Activated T-helper 1 cell treated with anti-CD3 and anti-CD28 coated beads, Interleukin-12 subunit alpha, Interleukin-12 subunit beta, Interleukin-2, Interleukin-4 antibody, amounts not matched to agents 30 ng/mL and 10 ng/mL and 1 ng/mL, durations not matched to agents 14 hours and 24 hours and 36 hours (primary cell): ENCODE measurements at regions not wholly inside any gene's neighbourhood (a gene's known extent, or its start where the extent isn't known, plus 50 kb on each side); places are given as distances from the start of the nearest gene placed in this dataset.
"Not testable (repeated sequence)": the region's sequence is repeated elsewhere in the genome, so short reads cannot be mapped to it uniquely, and the experiment has no call there.

Experiments used
- DNase-seq: peaks from one replicate; pipeline ENCODE4 v3.0.0; 2021; ENCODE audit warnings: low spot score
- H3K27ac Mint-ChIP-seq: one replicate; pipeline ENCODE4 v1.8.0; 2021; ENCODE audit warnings: mild to moderate bottlenecking, mixed read lengths
- H3K27me3 Mint-ChIP-seq: one replicate; pipeline ENCODE4 v1.8.0; 2022; ENCODE audit warnings: mild to moderate bottlenecking, moderate library complexity, mixed read lengths; ENCODE audit not compliant: insufficient read depth
- H3K36me3 Mint-ChIP-seq: one replicate; pipeline ENCODE4 v1.8.0; 2021; ENCODE audit warnings: low read depth, mixed read lengths
- H3K4me1 Mint-ChIP-seq: one replicate; pipeline ENCODE4 v1.8.0; 2021; ENCODE audit warnings: low read depth, mixed read lengths
- H3K4me3 Mint-ChIP-seq: one replicate; pipeline ENCODE4 v1.8.0; 2021; ENCODE audit warnings: mild to moderate bottlenecking, moderate library complexity, mixed read lengths
- H3K9me3 Mint-ChIP-seq: one replicate; pipeline ENCODE4 v1.8.0; 2021; ENCODE audit warnings: mixed read lengths
- intact Hi-C: fragments of 100-400 bp; cut with micrococcal nuclease; formaldehyde crosslinking; loops from one replicate; pipeline ENCODE4 v1.15.1; 2024

DNA sequence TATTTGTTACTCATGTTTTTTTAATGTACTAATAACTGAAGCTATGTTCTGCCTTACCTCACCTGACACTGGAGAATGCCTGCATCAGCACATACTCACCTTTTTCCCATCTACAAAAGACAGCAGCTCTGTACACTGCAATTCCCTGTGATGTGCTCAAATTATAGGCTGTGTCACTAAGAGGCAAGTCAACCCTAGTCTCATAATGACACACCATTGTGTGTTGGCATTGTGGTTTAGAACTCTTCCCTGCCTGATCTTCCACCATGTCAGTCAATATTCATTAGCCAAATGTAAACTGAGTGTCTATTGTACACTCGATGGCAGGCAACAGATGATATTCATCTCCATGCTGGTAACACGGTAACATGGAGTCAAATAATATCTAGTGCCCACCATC is 332.1 kb upstream of the TCF4 start:
- DNase-seq: no peak
- Mint-ChIP-seq H3K9me3 (peaks cover 8% of the 10 kb centered on the region), H3K4me3 (no peak overlapping the region), H3K27ac (no peak overlapping the region), H3K27me3 (no peaks in the 10 kb centered on the region), H3K36me3 (no peaks in the 10 kb centered on the region), H3K4me1 (no peaks in the 10 kb centered on the region)
- intact Hi-C loops: no loop called here

DNA sequence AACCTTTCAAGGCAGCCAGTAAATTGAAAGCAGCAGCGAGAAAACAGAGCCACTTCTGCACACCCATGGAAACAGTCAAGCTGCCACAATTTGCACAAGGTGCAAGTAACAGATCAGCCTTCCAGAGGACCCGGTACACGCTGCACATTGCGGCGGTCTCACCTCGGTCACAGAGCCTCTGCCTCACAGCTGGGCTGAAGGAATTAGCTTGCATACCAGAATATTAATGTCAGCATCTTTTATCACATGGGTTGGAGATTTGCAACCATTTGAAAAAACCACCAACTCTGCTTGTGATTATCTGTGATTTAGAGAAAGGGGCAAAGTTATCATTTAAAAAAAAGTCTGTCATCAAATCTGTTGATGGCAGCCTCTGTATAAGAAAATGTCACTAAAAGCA is 330.5 kb upstream of the TCF4 start:
- no peak for DNase-seq
- intact Hi-C loops: no loop called here
- no peaks in the 10 kb centered on the region for H3K27me3 Mint-ChIP-seq
- no peaks in the 10 kb centered on the region for H3K4me1 Mint-ChIP-seq
- H3K9me3 Mint-ChIP-seq: peaks cover 8% of the 10 kb centered on the region
- no peaks in the 10 kb centered on the region for H3K36me3 Mint-ChIP-seq
- H3K4me3 Mint-ChIP-seq: no peak overlapping the region
- no peak overlapping the region for H3K27ac Mint-ChIP-seq

DNA sequence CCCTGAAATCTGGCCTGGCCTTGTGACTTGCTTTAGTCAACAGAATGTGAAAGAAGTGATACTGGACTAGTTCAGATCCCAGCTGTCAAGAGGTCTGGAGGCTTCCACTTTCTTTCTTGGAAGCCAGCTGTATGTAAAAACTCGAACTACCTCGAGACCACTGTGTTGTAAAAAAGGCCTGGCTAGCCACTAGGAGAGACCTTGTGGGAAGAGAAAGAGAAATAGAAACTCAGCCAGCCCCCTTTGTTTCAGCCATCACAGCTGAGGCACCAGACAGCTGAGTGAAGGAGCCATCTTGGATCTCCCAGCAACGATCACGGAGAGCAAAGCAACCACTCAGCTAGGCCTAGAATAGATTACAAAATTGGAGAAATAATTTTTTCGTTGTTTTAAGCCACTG is 324.9 kb upstream of the TCF4 start:
- intact Hi-C loops: no loop called here
- no peaks in the 10 kb centered on the region for H3K36me3 Mint-ChIP-seq
- no peak for DNase-seq
- no peaks in the 10 kb centered on the region for H3K4me1 Mint-ChIP-seq
- peaks cover 8% of the 10 kb centered on the region for H3K9me3 Mint-ChIP-seq
- H3K27me3 Mint-ChIP-seq: no peaks in the 10 kb centered on the region
- H3K4me3 Mint-ChIP-seq: no peak overlapping the region
- no peak overlapping the region for H3K27ac Mint-ChIP-seq

DNA sequence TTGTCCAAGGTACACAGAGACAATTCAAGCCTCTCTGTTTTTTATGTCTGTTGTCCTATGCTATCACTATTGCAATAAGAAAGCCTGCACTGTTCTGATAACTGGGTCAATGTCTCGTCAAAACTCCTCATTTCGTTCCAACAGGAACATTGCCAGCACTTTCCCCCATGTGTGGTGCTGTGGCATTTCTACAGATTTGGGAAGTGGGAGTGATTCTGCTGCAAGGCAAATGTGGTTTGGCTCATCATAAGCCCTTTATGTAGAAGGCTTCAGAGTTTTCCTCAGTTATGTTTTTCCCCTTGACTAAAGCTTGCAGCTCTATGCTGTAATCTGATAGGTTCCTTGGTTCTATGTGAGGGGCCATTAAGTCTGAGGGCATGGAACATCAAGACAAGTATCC is 324.1 kb upstream of the TCF4 start:
- H3K4me3 Mint-ChIP-seq: no peak overlapping the region
- H3K27ac Mint-ChIP-seq: no peak overlapping the region
- intact Hi-C loops: no loop called here
- no peaks in the 10 kb centered on the region for H3K4me1 Mint-ChIP-seq
- no peak for DNase-seq
- H3K27me3 Mint-ChIP-seq: no peaks in the 10 kb centered on the region
- no peaks in the 10 kb centered on the region for H3K36me3 Mint-ChIP-seq
- H3K9me3 Mint-ChIP-seq: peaks cover 4% of the 10 kb centered on the region

DNA sequence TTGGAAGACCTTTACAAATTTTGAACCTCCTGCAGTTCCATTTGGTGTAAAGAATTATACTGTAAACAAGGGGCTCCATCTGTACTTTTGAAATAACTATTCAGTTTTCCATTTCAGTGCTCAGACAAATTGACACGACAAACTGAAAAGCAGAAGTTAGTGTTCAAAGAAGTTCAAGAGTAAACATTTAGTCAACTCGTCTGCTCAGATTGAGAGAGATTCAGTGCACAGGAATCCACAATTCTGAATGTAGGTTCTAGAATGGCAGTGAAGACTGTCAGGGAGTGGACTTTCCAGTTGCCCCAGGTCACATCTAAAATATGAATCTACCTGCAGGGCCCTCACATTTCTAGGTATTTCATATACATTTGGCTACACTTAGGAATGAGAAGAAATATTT is 322.3 kb upstream of the TCF4 start:
- H3K36me3 Mint-ChIP-seq: no peaks in the 10 kb centered on the region
- no peaks in the 10 kb centered on the region for H3K9me3 Mint-ChIP-seq
- H3K4me3 Mint-ChIP-seq: no peak overlapping the region
- H3K27ac Mint-ChIP-seq: no peak overlapping the region
- no peak for DNase-seq
- no peaks in the 10 kb centered on the region for H3K4me1 Mint-ChIP-seq
- no peaks in the 10 kb centered on the region for H3K27me3 Mint-ChIP-seq
- intact Hi-C loops: no loop called here

DNA sequence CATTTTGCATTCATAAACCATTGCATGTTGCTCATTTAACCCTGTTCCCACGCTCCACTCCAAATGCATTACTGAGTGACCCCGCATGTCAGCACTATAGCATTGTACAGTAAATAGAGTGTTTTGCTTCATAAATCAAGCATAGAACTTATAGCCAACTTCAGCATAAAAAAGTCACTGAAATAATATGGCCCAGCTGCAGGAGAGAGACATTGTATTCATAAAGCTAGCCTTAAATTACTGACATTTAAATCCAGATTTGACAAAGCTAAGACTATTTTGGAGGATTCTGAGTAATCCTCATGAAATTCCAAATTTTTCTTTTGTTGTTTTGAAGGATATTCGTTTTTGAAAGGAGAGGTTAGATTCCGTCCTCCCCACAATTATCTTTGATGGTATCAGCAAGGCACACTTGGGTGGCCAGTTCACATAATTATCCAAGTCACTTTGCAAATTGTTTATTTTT is 320.9 kb upstream of the TCF4 start:
- DNase-seq: no peak
- H3K4me1 Mint-ChIP-seq: no peaks in the 10 kb centered on the region
- no peak overlapping the region for H3K27ac Mint-ChIP-seq
- intact Hi-C loops: no loop called here
- H3K36me3 Mint-ChIP-seq: no peaks in the 10 kb centered on the region
- H3K4me3 Mint-ChIP-seq: no peak overlapping the region
- no peaks in the 10 kb centered on the region for H3K9me3 Mint-ChIP-seq
- H3K27me3 Mint-ChIP-seq: no peaks in the 10 kb centered on the region

DNA sequence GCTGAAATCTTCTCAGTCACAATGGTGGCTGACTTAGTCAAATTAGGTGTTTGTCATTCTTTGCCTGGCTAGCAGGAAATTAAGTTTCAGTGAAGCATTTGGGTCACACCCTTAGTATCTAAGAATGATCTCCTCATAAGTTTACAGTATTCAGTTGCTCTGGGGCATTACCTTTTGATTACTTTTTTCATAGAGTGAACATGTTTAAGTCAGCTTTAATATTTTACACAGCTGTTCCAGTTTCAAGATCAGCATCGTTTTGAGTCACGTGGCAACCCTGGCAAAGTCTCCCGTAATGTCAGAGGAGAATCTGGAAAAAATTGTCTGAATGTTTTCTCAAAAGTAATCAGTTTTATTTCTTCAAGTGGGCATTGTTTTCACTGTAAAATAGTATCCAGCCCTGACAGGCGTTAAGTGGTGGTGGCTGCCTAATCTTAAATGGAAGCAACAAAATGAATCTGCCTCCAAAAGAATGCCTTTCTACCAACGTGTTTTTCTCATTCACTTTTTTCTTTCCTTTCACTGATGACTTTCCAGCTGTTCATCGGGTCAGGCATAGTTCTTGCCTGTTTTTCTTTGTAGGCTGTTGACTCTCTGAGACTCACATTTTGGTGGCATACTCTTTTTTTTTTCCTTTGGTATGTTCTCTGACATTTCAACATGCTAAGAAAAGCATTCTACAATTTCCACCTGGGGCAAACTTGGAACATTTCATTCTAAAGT is 319.6 kb upstream of the TCF4 start:
- Mint-ChIP-seq H3K27ac (no peak overlapping the region), H3K9me3 (no peaks in the 10 kb centered on the region), H3K36me3 (no peaks in the 10 kb centered on the region), H3K4me3 (no peak overlapping the region), H3K27me3 (no peaks in the 10 kb centered on the region), H3K4me1 (no peaks in the 10 kb centered on the region)
- intact Hi-C loops: no loop called here
- no peak for DNase-seq

DNA sequence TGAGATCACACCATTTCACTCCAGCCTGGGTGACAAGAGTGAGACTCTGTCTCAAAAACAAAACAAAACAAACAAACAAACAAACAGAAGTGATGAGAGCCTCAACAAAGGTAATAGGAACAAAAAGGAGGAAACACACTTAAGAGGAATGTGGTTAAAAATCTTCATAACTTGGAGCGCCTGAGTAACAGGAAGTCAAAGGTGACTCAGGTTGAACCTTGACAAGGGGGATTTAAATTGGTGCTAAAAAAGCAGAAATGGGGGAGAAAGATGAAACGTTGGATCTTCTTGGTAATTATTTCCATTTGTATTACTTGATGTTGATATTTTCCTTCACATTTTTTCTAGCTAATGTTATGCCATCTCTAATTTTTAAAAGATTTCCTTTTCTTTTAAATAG is 318.5 kb upstream of the TCF4 start:
- H3K36me3 Mint-ChIP-seq: no peaks in the 10 kb centered on the region
- no peak overlapping the region for H3K27ac Mint-ChIP-seq
- H3K27me3 Mint-ChIP-seq: no peaks in the 10 kb centered on the region
- H3K4me3 Mint-ChIP-seq: no peak overlapping the region
- H3K4me1 Mint-ChIP-seq: no peaks in the 10 kb centered on the region
- DNase-seq: no peak
- intact Hi-C loops: no loop called here
- no peaks in the 10 kb centered on the region for H3K9me3 Mint-ChIP-seq

DNA sequence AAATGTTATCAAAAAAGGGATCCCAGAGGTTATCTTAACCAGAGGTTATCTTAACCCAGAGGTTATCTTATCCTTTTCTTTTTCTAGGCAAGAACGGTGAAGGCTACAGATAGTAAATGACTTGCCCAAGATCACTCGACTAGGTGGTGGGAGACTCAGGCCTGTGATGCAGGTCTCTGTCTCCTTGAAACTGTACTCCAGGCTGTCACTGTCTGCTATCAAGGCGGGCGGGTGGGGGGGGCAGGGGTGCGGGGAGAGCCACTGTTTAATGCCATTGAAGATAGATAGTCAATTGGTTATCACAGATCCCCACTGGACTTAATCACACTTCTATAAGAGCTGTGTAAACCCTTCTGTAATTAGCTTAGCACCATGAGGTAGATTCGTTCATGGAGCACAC is 315.9 kb upstream of the TCF4 start:
- intact Hi-C loops: no loop called here
- DNase-seq: no peak
- H3K4me3 Mint-ChIP-seq: no peak overlapping the region
- H3K27me3 Mint-ChIP-seq: no peaks in the 10 kb centered on the region
- no peak overlapping the region for H3K27ac Mint-ChIP-seq
- H3K36me3 Mint-ChIP-seq: no peaks in the 10 kb centered on the region
- no peaks in the 10 kb centered on the region for H3K4me1 Mint-ChIP-seq
- H3K9me3 Mint-ChIP-seq: no peaks in the 10 kb centered on the region

DNA sequence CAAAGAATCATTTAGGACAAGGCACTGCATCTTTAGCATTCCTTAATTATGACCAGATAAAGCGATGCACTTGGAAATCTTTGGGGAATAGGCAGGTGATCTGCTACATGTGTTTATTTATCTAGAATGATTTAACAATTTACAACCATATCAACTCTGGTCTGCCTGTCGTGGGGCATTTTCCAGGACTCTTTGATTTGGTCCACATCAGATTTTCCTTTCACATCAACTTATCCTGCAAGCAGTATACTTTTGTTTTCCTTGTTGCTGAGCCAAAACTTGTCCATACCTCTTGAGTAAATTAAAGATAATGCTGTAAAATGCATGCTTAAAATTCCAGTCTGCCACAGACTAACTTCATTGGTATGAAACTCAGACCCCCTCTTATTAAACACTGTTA is 312.4 kb upstream of the TCF4 start:
- no peak overlapping the region for H3K27ac Mint-ChIP-seq
- intact Hi-C loops: no loop called here
- no peak overlapping the region for H3K4me3 Mint-ChIP-seq
- no peak for DNase-seq
- no peaks in the 10 kb centered on the region for H3K27me3 Mint-ChIP-seq
- H3K36me3 Mint-ChIP-seq: no peaks in the 10 kb centered on the region
- no peaks in the 10 kb centered on the region for H3K4me1 Mint-ChIP-seq
- no peaks in the 10 kb centered on the region for H3K9me3 Mint-ChIP-seq

DNA sequence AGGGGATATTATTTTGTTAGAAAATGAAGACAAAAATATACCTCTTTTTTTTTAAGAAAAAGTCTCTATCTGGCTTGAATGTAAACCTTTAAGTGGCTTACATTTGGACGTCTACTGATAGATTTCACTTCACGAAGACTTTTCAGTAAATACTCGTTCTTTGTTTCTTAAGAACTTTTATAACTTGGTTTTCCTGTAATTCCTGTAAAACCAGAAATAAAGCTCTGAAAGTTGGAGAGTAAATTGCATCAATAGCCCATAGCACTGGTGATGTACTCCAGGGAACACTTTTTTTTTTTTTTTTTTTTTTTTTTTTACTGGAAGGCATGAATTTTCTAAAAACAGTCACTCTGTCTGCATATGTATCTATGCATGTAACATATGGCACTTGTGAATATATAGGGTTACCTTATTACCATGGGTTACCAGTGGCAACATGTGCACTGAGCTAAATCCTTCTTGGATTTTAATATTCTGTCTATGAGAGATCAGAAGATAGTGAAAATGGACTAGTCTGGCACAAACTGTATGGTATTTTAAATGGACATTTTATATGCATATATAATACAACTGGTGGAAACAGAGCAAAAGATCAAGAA is 309.2 kb upstream of the TCF4 start:
- DNase-seq: no peak
- intact Hi-C loops: no loop called here
- no peak overlapping the region for H3K27ac Mint-ChIP-seq

DNA sequence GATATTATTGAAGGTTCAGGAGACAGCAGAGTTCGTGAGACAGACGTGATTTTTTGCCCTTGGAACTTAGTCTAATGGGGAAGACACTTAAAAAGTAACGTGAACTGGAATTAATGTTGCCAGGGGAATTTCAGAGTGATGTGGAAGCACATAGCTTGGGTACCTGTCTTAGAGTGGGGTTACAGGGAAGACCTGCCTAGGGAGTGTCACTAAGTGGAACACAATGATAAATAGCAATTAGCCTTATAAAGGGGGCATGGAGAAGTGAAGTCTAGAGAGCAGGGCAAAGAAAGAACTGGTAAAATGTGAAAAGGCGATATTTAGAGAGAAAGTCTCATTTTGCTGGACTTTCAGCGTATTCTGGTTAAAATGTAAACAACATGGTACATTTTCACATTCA is 306.0 kb upstream of the TCF4 start:
- Mint-ChIP-seq H3K4me3 (no peak overlapping the region), H3K27ac (no peak overlapping the region), H3K9me3 (peaks cover 5% of the 10 kb centered on the region), H3K4me1 (no peaks in the 10 kb centered on the region), H3K36me3 (no peaks in the 10 kb centered on the region), H3K27me3 (no peaks in the 10 kb centered on the region)
- DNase-seq: no peak
- intact Hi-C loops: no loop called here

More for the DNA sequence above, 309.2 kb upstream of the TCF4 start:
- H3K27me3 Mint-ChIP-seq: no peaks in the 10 kb centered on the region
- H3K9me3 Mint-ChIP-seq: peaks cover 5% of the 10 kb centered on the region
- H3K4me3 Mint-ChIP-seq: no peak overlapping the region
- H3K4me1 Mint-ChIP-seq: no peaks in the 10 kb centered on the region
- no peaks in the 10 kb centered on the region for H3K36me3 Mint-ChIP-seq

DNA sequence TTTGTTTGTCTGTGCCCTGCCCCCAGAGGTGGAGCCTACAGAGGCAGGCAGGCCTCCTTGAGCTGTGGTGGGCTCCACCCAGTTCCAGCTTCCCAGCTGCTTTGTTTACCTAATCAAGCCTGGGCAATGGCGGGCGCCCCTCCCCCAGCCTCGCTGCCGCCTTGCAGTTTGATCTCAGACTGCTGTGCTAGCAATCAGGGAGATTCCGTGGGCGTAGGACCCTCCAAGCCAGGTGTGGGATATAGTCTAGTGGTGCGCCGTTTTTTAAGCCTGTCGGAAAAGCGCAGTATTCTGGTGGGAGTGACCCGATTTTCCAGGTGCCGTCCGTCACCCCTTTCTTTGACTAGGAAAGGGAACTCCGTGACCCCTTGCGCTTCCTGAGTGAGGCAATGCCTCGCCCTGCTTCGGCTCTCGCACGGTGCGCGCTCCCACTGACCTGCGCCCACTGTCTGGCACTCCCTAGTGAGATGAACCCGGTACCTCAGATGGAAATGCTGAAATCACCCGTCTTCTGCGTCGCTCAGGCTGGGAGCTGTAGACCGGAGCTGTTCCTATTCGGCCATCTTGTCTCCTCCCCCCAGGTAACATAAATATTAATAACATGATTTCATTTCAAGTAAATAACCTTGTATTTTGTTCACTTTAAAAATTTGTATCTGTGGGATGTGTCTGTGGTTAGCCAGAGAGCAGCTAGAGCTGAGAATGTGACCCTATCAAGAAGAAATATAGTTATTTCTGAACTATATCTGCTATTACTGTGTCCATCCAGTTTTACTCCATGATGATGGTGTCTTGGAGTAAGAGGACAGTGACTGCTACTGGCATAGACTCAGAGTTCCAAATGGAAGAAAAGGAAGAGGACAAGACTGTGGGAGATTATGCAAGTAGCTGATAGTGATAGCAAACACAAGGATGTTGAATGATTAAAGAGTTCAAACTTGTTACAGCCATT is 305.1 kb upstream of the TCF4 start:
- intact Hi-C loops: not testable (repeated sequence)

More for the DNA sequence above, 305.1 kb upstream of the TCF4 start:
- not testable (repeated sequence) for H3K27ac Mint-ChIP-seq, H3K4me3 Mint-ChIP-seq, H3K4me1 Mint-ChIP-seq, H3K36me3 Mint-ChIP-seq, H3K27me3 Mint-ChIP-seq, DNase-seq, H3K9me3 Mint-ChIP-seq
